SKM-1 (cell line): ENCODE measurements at regions not wholly inside any gene's neighbourhood (a gene's known extent, or its start where the extent isn't known, plus 50 kb on each side); places are given as distances from the start of the nearest gene placed in this dataset.

Experiments used
- DNase-seq: peaks from one replicate; lab custom pipeline; 2025; ENCODE audit not compliant: unreplicated experiment; lab: John Stamatoyannopoulos, UW

DNA sequence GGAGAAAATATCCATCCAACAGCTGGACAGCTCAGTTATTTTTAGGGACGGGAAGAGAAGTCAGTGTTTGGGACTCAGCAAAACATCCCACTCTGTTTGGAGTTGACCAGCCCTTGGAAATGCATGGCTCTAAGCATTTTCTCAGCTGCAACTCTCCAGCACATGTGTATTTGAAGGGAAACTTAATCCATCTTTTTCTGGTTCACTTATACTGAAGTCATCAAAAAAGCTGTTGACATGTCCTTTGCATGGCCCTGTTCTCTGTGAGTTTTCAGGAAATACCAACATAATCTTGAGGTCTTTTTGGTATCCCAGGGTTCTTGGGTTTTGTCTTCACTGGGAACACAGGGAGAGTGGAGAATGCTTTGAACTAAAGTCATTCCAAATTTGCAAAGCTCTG lies 91.9 kb upstream of the CELF4 start:
- DNase-seq = no peak

GRCh38 chr18:37654731-37655369 lies 89.3 kb upstream of the CELF4 start:
- DNase-seq = no peak

GRCh38 chr18:37654034-37654433 lies 88.4 kb upstream of the CELF4 start:
- no peak for DNase-seq

DNA sequence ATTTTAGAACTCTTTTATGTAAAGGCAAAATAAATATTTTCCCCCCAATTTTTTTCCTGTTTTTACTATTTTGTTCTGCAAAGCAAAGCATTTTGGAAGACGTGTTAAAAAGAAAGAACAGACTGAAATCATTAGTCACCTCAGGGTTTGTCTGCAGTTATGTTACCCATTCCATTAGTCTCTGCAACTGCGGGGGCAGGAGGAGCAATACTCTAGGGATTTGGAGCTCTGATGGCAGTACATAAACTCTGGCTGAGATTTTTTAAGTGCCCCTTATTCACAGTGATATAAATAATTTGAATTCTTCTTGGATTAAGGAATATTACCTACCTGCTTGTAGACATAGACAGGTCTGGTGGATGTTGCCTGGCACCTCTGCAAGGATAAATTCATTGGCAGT lies 88.0 kb upstream of the CELF4 start:
- no peak for DNase-seq

- no peak for DNase-seq
These were observed 84.3 kb upstream of the CELF4 start for GRCh38 chr18:37649930-37650329.

- DNase-seq = no peak
These were observed 83.8 kb upstream of the CELF4 start for GRCh38 chr18:37649416-37649815.

DNA sequence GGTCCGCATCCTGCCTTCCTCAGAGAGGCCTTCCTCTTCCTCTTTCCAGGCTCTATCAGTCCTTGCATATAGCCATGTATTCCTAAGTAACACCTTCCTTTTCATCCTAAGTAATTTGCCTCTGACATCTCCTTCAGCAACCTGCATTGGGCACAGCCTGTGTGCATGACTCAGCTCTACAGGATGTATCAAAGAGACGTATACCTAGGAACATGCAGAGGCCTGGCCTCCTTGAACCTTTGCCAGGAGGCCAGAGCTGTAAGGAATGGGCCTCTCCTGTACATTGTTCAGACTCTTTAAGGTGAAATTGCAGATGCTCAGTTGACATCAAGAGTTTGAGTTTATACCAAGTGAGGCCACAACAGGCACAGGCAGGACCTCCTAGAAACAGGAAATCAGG lies 76.0 kb upstream of the CELF4 start:
- DNase-seq = no peak

GRCh38 chr18:37640504-37640903 lies 74.9 kb upstream of the CELF4 start:
- no peak for DNase-seq

DNA sequence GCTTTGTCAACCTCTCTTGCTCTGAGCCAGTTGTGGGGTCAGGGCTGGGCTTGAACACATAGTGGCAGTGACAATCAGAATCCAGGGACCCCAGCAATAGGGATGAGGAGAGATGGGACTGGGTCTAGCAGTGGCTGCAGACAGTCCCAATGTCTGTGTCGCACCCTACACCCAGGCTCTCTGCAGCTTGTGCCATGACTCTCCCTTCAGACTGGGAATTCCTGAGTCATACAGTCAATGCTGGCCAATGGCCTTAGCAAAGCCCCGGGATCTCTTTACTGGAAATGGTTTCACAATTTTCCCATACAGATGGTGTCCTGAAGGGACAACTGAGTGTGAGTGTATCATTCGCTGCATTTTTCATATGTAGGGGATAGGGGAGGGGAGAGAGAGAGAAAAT lies 74.2 kb upstream of the CELF4 start:
- DNase-seq = no peak

DNA sequence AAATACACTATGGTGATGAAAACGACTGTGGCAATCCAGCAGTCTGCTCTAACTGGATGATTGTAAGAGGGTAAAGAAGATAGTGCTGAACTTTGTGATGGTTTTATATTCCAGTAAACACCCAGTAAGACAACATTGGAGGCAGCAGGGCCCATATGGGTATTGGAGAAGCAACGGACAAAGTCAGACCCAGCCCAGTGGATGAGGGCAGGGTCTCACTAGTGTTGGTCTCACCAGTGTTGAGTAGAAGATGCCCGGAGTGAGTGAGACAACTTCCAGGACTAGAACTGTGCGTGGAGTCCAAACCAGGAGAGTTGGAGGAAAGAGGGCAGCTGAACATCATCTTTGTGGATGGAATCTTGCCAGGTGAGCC lies 71.9 kb upstream of the CELF4 start:
- no peak for DNase-seq

GRCh38 chr18:37636831-37637477 lies 71.4 kb upstream of the CELF4 start:
- no peak for DNase-seq

- no peak for DNase-seq
These were observed 68.9 kb upstream of the CELF4 start for GRCh38 chr18:37634516-37634915.

DNA sequence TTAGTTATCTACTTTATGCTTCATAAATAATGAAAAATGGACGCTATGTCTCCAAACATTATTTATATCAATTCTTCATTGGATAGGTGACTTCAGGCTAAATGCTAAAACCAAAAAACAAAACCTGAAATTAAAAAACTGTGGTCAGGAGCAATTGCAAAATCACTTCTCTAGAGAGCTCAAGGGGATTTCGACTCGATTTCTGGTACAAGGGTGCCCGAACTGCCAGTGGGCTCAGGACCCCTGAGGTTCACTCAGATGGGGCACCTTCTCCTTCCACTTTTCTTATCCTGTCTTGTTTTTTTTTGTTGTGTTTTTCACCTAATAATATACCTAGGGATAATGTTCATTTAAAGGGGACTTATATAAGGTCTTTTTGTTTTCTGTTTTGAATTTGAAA lies 65.8 kb upstream of the CELF4 start:
- no peak for DNase-seq

GRCh38 chr18:37630334-37630733 lies 64.7 kb upstream of the CELF4 start:
- DNase-seq = no peak

DNA sequence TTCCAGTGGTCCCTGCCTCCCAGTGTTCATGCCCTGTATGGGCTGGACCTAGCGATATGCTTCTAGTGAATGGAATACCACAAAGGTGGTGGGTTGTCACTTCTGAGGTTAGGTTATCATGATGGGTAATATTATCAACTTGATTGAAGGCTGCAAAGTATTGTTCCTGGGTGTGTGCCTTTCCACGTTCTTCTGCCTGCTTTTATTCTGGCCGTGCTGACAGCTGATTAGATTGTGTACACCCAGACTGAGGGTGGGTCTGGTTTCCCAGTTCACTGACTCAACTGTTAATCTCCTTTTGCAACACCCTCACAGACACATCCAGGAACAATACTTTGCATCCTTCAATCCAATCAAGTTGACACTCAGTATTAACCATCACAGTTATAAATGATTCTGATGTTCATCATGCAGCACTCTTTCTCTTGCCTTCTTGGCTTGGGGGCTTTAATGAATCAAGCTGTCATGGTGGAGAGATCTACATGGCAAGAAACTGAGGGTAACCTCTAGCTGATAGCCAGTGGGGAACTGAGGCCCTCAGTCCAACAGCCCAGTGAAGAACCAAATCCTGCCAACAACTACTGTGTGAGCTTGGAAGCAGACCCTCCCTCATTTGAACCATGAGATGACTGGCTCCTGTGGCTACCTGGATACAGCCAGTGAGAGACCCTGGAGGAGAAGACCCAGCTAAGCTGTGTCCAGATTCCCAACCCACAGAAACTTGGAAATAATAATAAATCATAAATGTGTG lies 63.0 kb upstream of the CELF4 start:
- no peak for DNase-seq

DNA sequence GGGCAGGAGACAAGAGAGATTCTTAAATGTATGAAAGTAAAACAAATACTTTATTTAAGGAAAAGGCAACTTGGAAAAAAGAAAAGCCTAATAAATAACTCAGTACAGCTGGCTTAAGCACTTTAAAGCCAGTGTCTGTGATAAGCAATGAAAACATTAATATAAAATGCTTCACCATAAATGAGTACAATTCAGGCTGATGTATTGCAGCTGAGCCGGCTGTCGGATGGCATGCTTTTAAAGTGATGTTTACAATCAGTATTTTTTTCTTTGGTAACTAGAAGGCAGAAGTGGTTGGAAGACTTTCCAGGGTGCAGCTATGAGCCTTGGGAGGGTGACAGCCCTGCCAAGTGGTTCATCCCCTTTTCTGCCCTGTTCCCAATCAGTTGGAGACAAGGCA lies 58.7 kb upstream of the CELF4 start:
- DNase-seq = no peak

DNA sequence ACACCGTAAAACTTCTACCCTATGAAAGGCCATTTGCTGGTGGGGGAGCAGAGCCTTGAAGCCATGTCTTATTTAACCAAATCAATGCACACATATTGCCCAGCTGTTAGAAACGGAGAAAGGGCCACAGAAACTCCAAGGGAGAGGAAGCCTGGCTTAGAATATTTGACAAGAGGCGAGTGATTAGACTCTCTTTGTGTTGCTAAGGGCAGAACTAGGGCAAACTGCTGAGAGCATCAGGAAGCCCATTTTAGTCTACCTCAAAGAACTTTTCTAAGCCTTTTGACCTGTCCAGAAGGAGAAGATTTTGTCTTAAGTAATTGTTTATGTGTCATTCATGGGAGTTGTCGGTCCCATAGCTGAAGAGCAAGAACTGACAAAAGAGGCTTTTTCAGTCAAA lies 54.4 kb upstream of the CELF4 start:
- DNase-seq = no peak

DNA sequence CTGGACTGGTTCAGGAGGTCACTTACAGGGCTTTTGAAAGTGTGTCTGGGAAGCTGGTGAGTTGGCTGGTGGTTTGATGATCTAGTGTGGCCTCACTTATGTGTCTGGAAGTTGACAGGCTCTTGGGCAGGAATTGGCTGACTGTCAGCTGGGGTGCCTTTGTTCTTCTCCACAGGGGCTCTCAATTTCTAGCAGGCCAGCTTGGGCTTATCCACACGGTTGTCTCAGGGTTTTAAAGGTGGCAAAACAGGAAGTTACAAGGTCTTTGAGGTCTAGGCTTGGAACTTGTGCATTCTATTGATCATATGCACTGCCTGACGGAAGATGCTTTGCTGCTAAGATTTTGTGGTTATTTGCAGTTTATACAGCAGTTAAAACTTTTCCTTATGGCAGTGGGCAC lies 52.0 kb upstream of the CELF4 start:
- DNase-seq = no peak
